OCI-LY7 (cell line): ENCODE measurements at regions not wholly inside any gene's neighbourhood (a gene's known extent, or its start where the extent isn't known, plus 50 kb on each side); places are given as distances from the start of the nearest gene placed in this dataset.

Experiments
- CTCF ChIP-seq: fragments of 200-600 bp; sonication (generic); conservative IDR thresholded peaks from 2 replicates; pipeline ENCODE4 v1.5.1; 2014; ENCODE audit warnings: mild to moderate bottlenecking, antibody characterized with exemption, low read length, moderate library complexity, mixed read lengths
- EZH2phosphoT487 ChIP-seq: fragments of 200-600 bp; sonication (generic); IDR thresholded peaks from 2 replicates; pipeline ENCODE4 v1.6.1; 2018; ENCODE audit warnings: low read depth, borderline replicate concordance, mild to moderate bottlenecking, mixed run types, antibody characterized with exemption, low read length, moderate library complexity, mixed read lengths

GRCh38 chr13:50419896-50420295, 404.7 kb downstream of the KCNRG start:
- TF ChIP-seq CTCF: no peak
- no peak for TF ChIP-seq EZH2phosphoT487
